8988T (cell line): ENCODE measurements at regions not wholly inside any gene's neighbourhood (a gene's known extent, or its start where the extent isn't known, plus 50 kb on each side); places are given as distances from the start of the nearest gene placed in this dataset.

ENCODE experiments used
- DNase-seq: peaks from one replicate; pipeline ENCODE4 v3.0.0; 2011

DNA sequence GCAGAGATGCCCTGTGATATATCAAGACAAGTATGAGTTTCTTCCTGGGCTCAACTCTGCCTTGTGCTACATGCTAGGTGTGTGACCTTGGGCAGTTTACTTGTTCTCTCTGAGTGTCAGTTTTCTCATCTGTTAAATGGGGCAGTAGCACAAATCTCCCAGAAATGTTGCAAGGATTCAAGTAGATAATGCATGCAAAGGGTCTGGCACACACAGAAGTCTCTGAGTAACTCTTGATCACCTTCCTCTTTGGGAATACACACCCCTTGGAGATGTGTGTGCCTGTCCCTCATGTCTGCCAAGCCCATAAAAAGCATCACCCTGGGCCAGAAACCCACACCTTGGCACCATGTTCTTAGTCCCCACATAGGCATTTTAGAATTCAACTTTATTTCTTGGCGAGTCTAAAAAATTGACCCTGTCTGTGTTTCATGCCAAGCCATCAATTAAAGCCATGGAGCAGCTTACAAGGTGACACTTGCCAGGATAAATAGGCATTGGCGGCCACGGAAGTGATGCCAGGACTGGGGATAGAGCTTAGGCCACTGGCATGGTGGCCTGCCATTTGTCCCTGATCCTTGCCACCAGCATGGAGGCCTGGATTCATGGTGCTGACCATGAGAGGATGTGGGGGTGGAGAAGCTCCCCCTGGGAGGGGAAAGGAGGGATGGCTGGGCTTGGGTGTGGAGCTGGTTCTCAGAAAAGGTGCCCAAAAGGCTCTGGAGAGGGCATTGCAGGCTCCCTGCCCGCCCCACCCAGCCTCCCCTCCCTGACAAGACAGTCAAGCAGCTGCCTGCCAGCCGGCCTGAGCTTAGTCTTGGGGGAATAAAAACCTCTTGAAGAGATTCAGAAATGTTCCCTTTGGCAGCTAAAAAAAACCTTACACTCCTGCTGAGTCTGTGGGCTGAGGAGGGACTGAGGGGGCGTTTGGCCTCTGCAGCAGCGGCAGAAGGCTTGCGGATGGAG is 118.0 kb upstream of the IPO9 start:
- no peak for DNase-seq

DNA sequence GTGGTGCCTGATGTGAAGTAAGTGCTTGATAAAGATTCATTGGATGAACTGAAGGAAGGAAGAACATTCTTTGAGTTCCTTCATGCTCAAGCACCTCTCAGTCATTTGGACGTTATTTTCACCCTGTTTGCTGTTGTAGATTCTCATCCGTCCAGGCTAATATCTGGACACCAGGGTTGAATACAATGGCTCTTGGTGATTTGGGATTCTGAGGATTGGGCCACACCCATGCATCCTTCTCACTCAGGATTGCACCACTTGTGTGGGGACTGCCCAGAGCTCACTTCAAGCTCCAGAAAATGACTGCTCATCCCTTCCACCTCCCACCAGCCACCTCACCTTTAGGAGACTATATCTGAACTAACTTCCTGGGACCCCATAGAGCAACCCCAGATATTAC is 117.1 kb upstream of the IPO9 start:
- DNase-seq, result no peak

DNA sequence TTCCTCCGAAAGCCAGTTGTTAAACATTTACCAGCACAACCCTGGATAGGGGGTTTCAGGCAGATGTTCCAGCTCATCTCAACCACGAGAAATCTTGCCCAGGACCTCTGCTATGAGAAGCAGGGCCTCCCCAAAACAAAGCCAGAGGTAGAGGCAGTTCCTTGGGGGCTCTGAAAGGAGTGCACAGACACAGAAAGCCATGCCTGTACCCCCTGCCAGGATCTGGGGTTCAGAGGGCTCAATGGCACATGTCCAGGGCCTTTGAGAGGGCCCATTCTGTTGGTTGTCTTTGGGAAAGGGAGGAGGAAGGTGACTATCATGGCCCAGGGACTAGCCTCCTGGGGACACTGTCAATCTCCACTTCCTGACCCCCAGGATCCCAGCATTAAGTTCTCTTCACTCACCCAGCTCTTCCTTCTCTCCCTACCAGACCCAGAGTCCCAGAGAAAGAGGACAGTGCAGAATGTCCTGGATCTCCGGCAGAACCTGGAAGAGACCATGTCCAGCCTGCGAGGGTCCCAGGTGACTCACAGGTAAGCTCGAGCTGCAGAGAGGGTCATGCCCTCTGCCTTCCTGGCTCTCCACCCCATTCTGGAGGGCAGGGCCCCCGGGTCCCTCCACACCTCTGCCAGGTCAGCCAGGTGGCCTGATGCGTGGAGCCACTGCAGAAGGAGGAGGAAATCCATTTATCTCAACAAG is 116.4 kb upstream of the IPO9 start:
- no peak for DNase-seq

DNA sequence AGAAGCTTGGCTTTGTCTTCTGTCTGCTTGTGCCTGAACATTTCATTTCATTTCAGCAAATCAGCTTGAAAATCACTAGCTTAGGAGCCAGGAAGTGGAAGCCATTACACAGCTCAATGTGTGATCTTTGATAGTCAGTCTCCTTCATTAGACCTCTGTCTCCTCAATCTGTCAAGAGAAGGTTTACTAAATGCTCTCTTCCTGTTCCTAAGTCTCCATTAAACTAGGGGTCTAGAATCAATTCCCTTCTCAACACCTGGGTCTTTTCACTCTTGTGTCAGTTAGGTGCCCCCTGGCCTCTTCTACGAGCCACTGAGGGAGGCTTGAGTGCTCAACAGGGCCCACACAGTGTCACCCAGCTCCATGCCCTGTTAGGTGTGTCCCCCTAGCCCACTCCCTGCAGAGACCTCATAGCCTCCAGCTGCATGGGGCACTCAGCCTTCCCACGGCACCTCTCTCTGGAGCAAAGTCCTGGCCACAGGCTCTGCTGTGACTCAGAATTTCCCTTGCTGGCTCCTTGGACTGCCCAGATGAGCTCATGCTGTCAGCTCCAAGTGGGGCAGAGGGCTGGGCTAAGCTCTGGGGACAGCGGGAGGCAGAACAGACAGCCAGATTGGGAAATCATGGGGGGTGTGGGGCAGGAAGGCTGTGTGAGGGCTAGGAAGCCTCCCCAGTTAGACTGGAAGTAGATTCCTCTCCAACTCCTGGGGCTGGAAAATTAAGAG is 115.7 kb upstream of the IPO9 start:
- DNase-seq, result peak; percentile 57

DNA sequence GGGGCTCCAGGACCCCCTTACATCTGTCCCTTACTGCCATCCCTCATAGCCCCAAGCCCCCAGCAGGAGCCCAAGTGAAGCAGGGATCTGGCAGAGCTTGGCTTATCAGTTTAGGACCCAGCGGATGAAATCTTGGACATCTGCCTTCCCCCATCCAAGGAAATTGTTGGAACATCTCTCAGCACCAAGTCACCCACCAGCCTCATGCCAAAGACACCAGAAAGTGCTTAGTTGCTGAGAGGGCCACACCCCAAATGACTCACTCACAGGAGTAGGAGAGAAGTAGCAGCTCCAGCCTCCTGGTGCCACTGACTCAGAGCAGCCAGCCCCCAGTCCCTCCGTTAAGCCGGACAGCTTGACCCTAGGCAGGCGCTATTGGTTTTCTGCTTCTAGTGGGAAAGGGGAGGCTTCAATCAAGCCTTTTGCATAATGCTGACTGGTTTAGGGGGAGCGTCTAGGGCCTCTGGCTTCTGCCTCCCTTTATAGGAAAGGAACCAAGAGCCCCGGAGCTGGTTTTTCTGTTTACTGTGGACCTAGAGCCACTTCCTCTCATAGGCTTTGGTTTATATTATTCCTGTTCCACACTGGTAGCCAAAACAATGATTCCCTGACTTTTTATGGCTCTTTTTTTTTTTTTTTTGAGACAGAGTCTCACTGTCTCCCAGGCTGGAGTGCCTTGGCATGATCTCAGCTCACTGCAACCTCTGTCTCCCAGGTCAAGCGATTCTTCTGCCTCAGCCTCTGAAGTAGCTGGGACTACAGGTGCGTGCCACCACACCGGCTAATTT is 114.2 kb upstream of the IPO9 start:
- DNase-seq, result peak; percentile 78

DNA sequence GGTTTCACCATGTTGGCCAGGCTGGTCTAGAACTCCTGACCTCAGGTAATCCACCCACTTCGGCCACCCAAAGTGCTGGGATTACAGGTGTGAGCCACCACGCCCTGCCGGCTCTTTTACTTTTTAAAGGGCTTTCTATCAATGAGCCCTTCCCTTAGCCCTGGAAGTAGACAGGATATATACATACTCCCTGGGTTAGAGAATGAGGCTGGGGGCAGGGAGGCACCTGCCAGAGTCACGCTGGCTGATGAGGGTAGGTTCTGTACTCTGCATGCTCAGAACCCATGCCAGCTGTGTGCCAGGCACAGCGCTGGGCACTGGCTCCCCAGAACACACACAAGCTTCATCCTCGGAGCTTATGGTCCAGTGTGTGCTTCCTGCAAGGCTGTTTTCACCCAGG is 113.6 kb upstream of the IPO9 start:
- no peak for DNase-seq

DNA sequence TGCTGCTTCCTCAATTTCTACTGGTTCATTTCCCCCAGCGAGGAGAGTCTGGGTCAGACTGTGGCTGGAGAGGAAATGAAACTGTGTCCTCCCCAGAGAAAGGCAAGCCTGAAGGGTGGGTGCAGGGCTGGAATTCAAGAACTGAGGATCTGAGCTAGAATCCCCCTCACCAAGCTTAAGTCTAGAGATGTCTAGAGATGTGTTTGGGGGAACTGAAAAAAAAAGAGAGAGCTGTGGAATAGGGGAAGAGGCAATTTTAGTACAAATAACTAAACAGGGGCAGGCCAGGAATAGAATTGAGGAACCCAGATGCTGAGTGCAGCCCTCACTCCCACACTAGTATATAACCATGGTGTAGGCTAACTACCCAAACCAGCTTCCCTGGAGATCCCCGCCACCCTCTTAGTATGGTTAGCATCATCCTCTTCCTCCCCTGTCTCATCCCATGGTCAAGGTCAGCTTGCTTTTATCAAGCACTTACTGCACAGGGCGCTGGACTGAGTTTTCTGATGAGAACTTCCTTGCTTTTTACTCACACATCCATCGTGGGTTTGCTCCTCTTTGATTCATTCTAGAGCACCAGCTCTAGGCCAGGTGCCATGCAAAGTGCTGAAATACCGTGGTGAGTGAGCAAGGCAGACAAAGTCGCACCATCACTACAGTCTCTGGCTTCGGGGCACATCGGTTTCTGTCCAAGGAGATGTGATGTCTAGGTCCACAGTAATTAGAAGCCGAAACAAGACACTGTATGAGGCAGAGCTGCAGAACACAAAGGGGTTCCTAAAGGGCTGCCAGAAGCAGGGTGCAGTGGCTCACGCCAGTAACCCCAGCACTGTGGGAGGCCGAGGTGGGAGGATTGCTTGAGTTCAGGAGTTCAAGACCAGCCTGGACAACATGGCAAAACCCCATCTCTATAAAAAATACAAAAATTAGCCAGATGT is 112.9 kb upstream of the IPO9 start:
- DNase-seq, result no peak

DNA sequence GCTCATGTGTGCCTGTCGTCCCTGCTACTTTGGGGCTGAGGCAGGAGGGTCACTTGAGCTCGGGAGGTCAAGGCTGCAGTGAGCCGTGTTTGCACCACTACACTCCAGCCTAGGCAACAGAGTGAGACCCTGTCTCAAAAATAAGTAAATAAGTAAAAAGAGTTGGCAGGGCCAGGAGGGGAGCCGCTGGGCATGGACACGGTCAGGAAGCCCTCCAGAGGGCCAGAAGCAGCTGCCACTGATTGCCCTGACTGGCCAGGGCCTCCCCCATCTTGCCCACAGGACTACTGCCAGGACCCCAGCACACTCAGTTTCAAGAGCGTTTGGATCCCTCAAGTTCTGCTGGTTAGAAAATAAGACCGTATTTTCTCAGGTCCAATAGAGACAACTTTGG is 112.2 kb upstream of the IPO9 start:
- no peak for DNase-seq

DNA sequence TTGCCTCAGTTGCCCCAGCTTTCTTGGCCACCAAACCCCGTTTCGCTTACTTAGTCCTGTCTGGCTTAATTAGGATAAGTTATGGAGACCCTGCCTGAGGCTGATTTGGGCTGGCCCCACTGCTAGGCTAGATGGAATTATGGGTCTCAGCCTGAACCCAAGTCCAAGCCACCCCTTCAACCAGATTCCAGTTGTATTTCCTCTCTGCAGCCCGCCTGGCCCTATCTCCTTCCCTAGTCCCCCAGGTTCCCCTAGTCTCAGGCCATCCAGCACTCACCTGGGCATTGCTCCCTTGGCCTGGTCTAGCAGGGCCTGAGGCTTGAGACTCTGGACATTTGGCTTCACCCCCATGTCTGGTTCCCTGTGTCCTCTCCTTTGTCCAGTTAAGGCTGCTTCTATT is 111.7 kb upstream of the IPO9 start:
- no peak for DNase-seq

DNA sequence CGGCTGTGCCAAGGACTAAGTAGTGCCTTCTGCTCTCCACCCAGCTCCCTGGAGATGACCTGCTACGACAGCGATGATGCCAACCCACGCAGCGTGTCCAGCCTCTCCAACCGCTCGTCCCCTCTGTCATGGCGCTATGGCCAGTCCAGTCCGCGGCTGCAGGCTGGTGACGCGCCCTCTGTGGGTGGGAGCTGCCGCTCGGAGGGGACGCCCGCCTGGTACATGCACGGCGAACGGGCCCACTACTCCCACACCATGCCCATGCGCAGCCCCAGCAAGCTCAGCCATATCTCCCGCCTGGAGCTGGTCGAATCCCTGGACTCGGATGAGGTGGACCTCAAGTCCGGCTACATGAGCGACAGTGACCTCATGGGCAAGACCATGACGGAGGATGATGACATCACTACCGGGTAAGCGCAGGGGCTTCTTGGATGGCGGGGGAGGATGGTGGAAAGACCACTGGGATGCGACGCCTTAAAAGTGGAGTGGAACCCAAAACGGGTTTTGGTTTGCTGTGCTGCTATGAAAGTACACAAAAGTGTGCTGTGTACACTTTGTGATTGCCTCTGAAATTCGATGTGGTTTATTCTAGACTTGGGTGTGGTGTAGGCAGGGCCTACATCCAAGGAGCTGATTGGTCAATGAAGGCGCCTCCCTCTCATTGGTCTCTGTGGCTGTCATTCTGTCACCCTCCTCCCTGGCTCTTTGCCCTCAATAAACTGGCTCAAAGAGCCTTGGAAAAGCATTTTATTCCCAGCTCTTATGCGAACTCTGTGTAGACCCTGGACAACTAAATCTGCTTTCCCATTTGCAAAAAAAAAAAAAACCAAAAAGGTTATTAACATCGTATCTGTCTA is 110.4 kb upstream of the IPO9 start:
- no peak for DNase-seq

DNA sequence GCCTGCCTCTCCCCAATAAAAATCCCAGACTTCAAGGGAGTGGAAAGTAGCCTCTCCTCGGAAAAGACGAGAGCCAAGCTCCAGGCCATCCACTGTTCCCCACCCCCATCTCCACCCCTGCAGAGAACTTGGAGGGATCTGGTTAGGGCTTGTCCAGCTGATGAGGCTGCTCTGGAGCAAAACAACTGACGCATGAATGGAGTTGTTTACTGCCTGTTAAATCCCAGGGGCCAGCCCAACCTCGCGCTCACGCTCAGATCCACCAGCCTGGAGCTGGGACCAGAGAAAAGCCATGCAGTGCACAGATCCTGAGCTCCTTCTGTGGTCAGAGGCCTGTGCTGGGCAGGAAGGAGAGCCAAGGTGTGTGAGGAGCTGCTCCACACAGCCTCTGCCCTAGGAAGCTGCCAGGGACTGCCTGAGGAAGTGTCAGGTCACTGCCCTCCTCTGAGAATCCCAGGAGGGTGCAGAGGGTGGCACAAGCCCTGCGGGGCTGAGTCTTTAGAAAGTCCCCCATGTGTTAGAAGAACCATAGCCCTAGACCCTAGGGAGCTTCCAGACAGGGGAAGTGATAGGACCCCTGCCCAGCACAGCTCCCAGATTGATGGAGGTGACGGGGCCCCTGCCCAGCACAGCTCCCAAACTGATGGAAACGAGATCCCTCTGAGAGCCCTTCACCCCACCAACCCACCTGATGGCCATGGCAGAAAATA is 109.0 kb upstream of the IPO9 start:
- DNase-seq, result no peak

DNA sequence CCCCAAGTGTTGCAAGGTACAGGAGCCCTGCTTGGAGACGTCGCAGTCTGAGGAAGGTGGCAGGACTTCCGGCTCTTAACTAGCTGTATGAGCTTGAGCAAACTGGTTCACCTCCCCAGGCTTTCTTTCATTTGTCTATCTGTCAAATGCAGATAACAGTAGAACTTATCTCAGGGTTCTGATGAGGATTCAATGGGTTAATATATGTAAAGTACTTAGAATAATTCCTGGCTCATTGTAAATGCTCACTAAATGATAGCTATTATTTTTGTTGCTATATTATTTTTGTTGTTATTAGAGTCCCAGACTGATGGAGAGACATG is 108.5 kb upstream of the IPO9 start:
- no peak for DNase-seq

DNA sequence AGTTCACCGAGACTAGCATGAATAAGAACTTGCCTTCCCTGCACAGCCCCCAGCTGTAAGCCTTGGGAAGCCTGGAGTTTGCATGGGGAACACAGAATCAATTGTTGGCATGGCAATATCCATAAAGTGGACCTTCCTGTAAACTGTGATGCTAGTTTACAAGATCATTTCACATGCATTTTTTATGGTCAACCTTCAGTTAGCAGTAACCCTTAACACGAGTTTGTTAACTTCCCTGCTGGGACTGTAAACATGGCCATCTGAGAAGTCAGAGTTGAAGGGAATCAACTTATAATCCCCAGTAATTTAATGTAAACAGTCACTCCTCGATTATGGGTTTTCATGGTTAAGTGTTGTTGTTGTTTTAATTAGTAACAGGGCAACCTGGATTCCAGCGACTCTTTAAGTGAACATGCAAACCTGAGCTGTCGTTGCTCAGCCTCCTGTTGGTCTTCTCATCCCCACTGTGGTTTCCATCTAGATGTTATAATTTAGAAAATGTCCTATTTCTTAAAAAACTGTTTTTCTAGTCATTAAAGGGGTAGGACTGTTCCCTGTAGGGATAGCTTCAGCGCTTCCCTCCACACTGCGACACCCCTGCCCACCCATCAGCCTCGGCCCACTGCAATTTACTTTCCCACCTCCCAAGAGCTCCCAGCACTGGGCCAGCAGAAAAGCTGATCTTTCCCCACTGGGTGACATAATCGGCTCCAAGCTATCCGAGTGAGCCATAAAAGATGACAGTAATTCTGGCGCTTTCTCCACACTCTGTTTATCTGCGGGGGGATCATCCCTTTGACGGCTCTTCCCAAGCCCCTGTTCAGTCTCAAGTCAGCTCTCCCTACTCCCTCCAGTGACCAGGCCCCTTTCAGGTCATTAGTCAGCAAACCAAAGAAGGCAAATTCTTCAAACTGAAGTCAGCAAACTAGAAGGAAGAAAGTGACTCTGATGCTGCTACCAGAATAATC is 107.6 kb upstream of the IPO9 start:
- DNase-seq, result no peak

DNA sequence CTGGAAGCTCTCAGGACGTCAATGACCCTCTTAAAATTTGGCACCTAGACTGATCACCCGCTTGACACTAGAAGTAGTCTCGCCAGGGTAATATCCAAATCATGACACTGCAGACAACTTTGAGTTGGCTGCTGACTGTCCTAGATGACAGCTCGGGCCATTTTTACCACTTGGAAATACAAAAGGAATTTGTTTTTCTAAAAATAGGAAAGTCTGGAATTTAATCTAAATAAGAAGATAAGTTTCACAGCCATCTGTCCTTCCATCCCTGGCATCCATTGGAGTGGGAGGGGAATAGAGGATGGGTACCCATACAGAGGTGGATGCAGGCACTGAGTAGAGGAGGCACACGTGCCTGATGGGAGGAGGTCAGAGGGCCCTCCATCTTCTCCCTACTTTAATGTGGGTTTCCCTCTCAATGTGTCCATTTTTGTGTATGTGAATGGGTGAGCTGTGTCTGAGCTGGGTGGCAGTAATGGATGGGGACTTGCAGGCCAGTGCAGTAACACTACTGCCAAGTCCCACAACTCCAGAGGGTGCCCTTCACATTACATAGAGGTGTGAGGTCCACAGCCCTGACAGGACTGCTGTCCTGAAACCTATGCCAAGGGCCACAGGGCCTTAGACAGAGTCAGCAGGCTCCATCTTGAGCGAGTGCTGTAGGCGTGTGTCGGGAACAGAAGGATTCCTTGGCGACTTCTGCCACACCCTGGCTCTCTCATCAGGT is 104.8 kb upstream of the IPO9 start:
- DNase-seq, result no peak

DNA sequence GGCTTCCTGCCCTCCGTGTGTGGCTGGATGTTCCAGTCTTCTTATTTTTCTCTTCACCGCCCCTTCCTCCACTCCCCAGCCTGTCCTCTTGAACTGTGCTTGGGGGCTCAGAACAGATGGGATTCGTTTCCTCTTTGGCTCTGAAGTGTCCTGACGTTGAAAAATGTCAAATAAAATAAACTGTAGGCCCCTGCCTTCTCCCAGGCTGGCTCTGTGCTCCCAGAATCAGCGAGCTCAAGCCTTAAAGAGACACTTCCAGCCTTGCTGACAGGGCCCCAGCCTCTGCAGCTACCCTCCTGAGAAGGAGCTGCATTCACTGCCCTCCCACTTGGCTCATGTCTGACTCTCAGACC is 104.2 kb upstream of the IPO9 start:
- DNase-seq, result no peak

DNA sequence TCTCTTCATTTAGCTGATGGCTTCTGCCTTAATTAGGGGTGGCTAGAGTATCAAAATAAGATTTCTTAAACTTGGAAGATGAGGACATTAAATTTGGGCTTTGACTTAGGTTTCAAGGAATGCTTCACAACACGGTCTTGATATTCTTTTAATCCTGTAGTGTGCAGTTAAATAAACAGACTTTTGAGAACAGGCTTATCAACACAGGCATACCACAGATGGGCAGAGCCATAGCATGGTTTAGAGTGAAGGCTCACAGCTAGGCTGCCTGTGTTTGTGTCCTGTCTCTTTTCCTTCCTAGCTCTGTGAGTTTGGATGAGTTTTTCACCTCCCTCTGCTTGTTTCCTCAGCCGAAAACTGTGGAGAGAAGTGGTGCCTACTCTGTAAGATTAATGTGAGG is 102.3 kb upstream of the IPO9 start:
- no peak for DNase-seq

DNA sequence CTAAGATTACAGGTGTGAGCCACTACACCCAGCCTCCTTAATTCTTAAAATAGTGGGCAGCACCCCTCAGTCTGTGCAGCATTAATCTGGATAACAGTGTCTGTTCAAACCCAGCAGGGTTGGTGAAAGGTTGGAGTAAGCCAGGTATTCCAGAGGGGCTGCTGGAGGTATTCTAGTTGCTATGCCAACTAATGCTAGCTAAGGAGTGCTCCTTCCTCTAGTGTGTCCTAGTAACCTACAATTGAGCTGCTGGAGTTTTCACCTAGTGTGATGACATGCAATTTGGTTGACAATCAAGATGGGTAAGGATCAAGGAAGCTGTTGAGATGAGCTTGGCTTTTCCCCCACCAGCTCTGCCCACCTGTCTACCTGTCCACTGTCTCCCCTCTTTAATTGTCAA is 100.2 kb upstream of the IPO9 start:
- DNase-seq, result no peak

DNA sequence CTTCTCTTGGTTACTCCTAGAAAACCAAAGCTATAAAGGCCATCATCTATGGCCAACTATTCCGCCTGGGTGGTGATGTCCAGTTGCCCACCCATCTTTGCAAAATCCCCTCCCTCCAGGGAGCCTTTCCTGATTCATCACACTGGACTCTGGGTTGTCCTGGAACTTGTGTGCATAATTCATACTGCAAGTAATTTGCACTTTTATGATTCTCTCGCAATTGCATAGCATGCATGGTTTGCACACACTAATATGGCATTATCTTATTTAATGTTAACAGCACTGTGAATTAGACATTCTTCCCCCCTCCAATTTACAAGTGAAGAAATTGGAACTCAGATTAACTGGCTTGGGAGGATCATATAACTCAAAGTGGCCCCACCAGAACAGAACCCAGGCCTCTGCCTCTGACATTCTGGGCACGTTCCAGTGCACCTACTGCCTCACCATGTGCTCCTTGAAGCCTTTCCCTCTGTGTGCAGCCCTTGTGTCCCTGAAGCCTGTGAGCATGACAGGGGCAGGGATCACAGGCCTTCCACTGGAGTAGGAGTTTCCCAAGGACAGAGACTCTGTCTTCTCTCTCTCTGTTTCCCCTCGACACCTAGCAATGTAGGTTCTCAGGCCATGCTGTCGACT is 98.9 kb upstream of the IPO9 start:
- no peak for DNase-seq
